PC-3 (cell line): ENCODE measurements at regions not wholly inside any gene's neighbourhood (a gene's known extent, or its start where the extent isn't known, plus 50 kb on each side); places are given as distances from the start of the nearest gene placed in this dataset.

Source experiments
- ATAC-seq: fragments of 200-7000 bp; cut with Tn5 transposase; 2 replicates; pipeline ENCODE4 v1.9.1; 2020; ENCODE audit warnings: mild to moderate bottlenecking, moderate library complexity
- BruUV-seq: library from RNA; stranded (reverse); fragments of 400-500 nt; replicated peaks from 2 replicates; lab custom pipeline; 2021; lab: Mats Ljungman, UMichigan
- CTCF ChIA-PET: fragments of 300-600 bp; sonication (Branson Sonifier 250); formaldehyde crosslinking; loops from one replicate; lab custom pipeline; 2022; ENCODE audit warnings: antibody characterized with exemption; lab: Charles Lee
- POLR2A ChIA-PET: fragments of 300-600 bp; sonication (Branson Sonifier 250); formaldehyde crosslinking; loops from one replicate; lab custom pipeline; 2022; ENCODE audit warnings: antibody characterized with exemption; ENCODE audit not compliant: unreplicated experiment; lab: Charles Lee
- DNase-seq: peaks from one replicate; pipeline ENCODE4 v3.0.0-alpha.2; 2015
- H2AFZ ChIP-seq: fragments of 300-600 bp; sonication (generic); 2 replicates; pipeline ENCODE4 v1.6.0; 2016; ENCODE audit warnings: antibody characterized with exemption, low read length
- H3F3A ChIP-seq: fragments of 300-600 bp; sonication (generic); one replicate; pipeline ENCODE4 v1.6.0; 2017; ENCODE audit warnings: antibody characterized with exemption, low read length, control low read depth, mild to moderate bottlenecking; ENCODE audit not compliant: unreplicated experiment
- H3K27ac ChIP-seq: fragments of 300-600 bp; sonication (generic); 2 replicates; pipeline ENCODE4 v1.5.1; 2016; ENCODE audit warnings: mild to moderate bottlenecking, low read length
- H3K27me3 ChIP-seq: fragments of 300-600 bp; sonication (generic); 2 replicates; pipeline ENCODE4 v1.6.1; 2016; ENCODE audit warnings: low read length, mixed read lengths
- H3K36me3 ChIP-seq: fragments of 300-600 bp; sonication (generic); 2 replicates; pipeline ENCODE4 v1.6.1; 2016; ENCODE audit warnings: low read depth, mixed run types, low read length, mixed read lengths
- H3K4me1 ChIP-seq: fragments of 300-600 bp; sonication (generic); 2 replicates; pipeline ENCODE4 v1.5.1; 2016; ENCODE audit warnings: low read length; ENCODE audit not compliant: insufficient read depth
- H3K4me2 ChIP-seq: fragments of 300-600 bp; sonication (generic); 2 replicates; pipeline ENCODE4 v1.6.0; 2016; ENCODE audit warnings: low read length
- H3K4me3 ChIP-seq: fragments of 300-600 bp; sonication (generic); 2 replicates; pipeline ENCODE4 v1.5.1; 2016; ENCODE audit warnings: mild to moderate bottlenecking, low read length, mixed read lengths
- H3K79me2 ChIP-seq: fragments of 300-600 bp; sonication (generic); 2 replicates; pipeline ENCODE4 v1.6.1; 2017; ENCODE audit warnings: low read length, mixed read lengths
- H3K9ac ChIP-seq: fragments of 300-600 bp; sonication (generic); 2 replicates; pipeline ENCODE4 v1.6.0; 2016; ENCODE audit warnings: mild to moderate bottlenecking, low read length
- H3K9me2 ChIP-seq: fragments of 300-600 bp; sonication (generic); replicated peaks from 2 replicates; pipeline ENCODE4 v1.6.1; 2016; ENCODE audit warnings: mixed run types, low read length, mixed read lengths
- H3K9me3 ChIP-seq: fragments of 300-600 bp; sonication (generic); 2 replicates; pipeline ENCODE4 v1.6.1; 2016; ENCODE audit warnings: low read length, mixed read lengths
- H4K20me1 ChIP-seq: fragments of 300-600 bp; sonication (generic); 2 replicates; pipeline ENCODE4 v1.6.1; 2016; ENCODE audit warnings: low read length, mixed read lengths
- CTCF ChIP-seq: fragments of 300-600 bp; sonication (generic); conservative IDR thresholded peaks from 2 replicates; pipeline ENCODE4 v1.5.1; 2017; ENCODE audit warnings: antibody characterized with exemption, low read depth, mild to moderate bottlenecking, low read length
- EZH2 ChIP-seq: fragments of 300-600 bp; sonication (generic); IDR thresholded peaks from one replicate; pipeline ENCODE4 v1.6.1; 2017; ENCODE audit warnings: antibody characterized with exemption, mild to moderate bottlenecking, low read length; ENCODE audit not compliant: unreplicated experiment
- EZH2phosphoT487 ChIP-seq: fragments of 300-600 bp; sonication (generic); IDR thresholded peaks from 2 replicates; pipeline ENCODE4 v1.6.1; 2018; ENCODE audit warnings: mild to moderate bottlenecking, antibody characterized with exemption, low read length, borderline replicate concordance
- intact Hi-C: fragments of 100-400 bp; cut with micrococcal nuclease; formaldehyde crosslinking; loops from 2 replicates; pipeline ENCODE4 v1.9.0; 2023

GRCh38 chr4:159540038-159540437 is 437.2 kb downstream of the RAPGEF2 start:
- no peaks in the 10 kb centered on the region for H3K79me2 ChIP-seq
- H3K36me3 ChIP-seq = no peaks in the 10 kb centered on the region
- no peak overlapping the region for H3K9ac ChIP-seq
- no peaks in the 10 kb centered on the region for H4K20me1 ChIP-seq
- no peaks in the 10 kb centered on the region for H3F3A ChIP-seq
- H2AFZ ChIP-seq = no peak overlapping the region
- intact Hi-C loops = no loop called here
- ChIA-PET POLR2A (no interaction called here), CTCF (no interaction called here)
- no peak for TF ChIP-seq EZH2
- TF ChIP-seq CTCF = no peak
- TF ChIP-seq EZH2phosphoT487 = no peak
- no TSS peak for BruUV-seq
- no peaks in the 10 kb centered on the region for H3K9me3 ChIP-seq
- no peaks in the 10 kb centered on the region for H3K27me3 ChIP-seq
- DNase-seq (no peak), ATAC-seq (no peak)
- no peaks in the 10 kb centered on the region for H3K9me2 ChIP-seq
- no peak overlapping the region for H3K27ac ChIP-seq
- no peak overlapping the region for H3K4me2 ChIP-seq
- H3K4me3 ChIP-seq = no peak overlapping the region
- no peaks in the 10 kb centered on the region for H3K4me1 ChIP-seq

- no peak for ATAC-seq
- no TSS peak for BruUV-seq
- no peak overlapping the region for H2AFZ ChIP-seq
- H3K36me3 ChIP-seq = no peaks in the 10 kb centered on the region
- no peaks in the 10 kb centered on the region for H3K79me2 ChIP-seq
- DNase-seq = no peak
- no peak overlapping the region for H3K27ac ChIP-seq
- no peaks in the 10 kb centered on the region for H3K4me1 ChIP-seq
- no peaks in the 10 kb centered on the region for H4K20me1 ChIP-seq
- CTCF ChIA-PET = no interaction called here
- H3K4me2 ChIP-seq = no peak overlapping the region
- no peaks in the 10 kb centered on the region for H3K9me2 ChIP-seq
- intact Hi-C loops = no loop called here
- no peaks in the 10 kb centered on the region for H3K27me3 ChIP-seq
- no peak overlapping the region for H3K4me3 ChIP-seq
- H3F3A ChIP-seq = no peaks in the 10 kb centered on the region
- no peak overlapping the region for H3K9ac ChIP-seq
- no peak for TF ChIP-seq EZH2
- no peak for TF ChIP-seq EZH2phosphoT487
- TF ChIP-seq CTCF = no peak
- POLR2A ChIA-PET = no interaction called here
- H3K9me3 ChIP-seq = no peaks in the 10 kb centered on the region
Observed at GRCh38 chr4:159540501-159540900, 437.6 kb downstream of the RAPGEF2 start.

- no peaks in the 10 kb centered on the region for H3K9me3 ChIP-seq
- no peak overlapping the region for H3K27ac ChIP-seq
- H2AFZ ChIP-seq = no peak overlapping the region
- TF ChIP-seq CTCF = no peak
- TF ChIP-seq EZH2phosphoT487 = no peak
- TF ChIP-seq EZH2 = no peak
- H4K20me1 ChIP-seq = no peaks in the 10 kb centered on the region
- no peak for ATAC-seq
- no peaks in the 10 kb centered on the region for H3K9me2 ChIP-seq
- intact Hi-C loops = no loop called here
- H3K4me2 ChIP-seq = no peak overlapping the region
- DNase-seq = no peak
- no peak overlapping the region for H3K4me3 ChIP-seq
- H3K36me3 ChIP-seq = no peaks in the 10 kb centered on the region
- H3K79me2 ChIP-seq = no peaks in the 10 kb centered on the region
- CTCF ChIA-PET = no interaction called here
- no TSS peak for BruUV-seq
- H3K4me1 ChIP-seq = no peaks in the 10 kb centered on the region
- H3K27me3 ChIP-seq = no peaks in the 10 kb centered on the region
- H3F3A ChIP-seq = no peaks in the 10 kb centered on the region
- H3K9ac ChIP-seq = no peak overlapping the region
- POLR2A ChIA-PET = no interaction called here
Observed at GRCh38 chr4:159541143-159541542, 438.3 kb downstream of the RAPGEF2 start.
